GM19452 (cell line): ENCODE measurements at regions not wholly inside any gene's neighbourhood (a gene's known extent, or its start where the extent isn't known, plus 50 kb on each side); places are given as distances from the start of the nearest gene placed in this dataset.

Source experiments
- ATAC-seq: cut with Tn5 transposase; IDR thresholded peaks from one replicate; pipeline ENCODE4 v1.9.1; 2021; ENCODE audit not compliant: unreplicated experiment

- no peak for ATAC-seq
Observed at GRCh38 chr5:2658881-2659470, 92.5 kb downstream of the IRX2 start.

- ATAC-seq, result no peak
Observed at GRCh38 chr5:2658447-2658846, 93.0 kb downstream of the IRX2 start.

GRCh38 chr5:2657151-2657550 is 94.3 kb downstream of the IRX2 start:
- no peak for ATAC-seq

- no peak for ATAC-seq
Observed at GRCh38 chr5:2656206-2656605, 95.3 kb downstream of the IRX2 start.

- no peak for ATAC-seq
Observed at GRCh38 chr5:2653991-2654390, 97.5 kb downstream of the IRX2 start.

GRCh38 chr5:2651116-2651515 is 100.4 kb downstream of the IRX2 start:
- ATAC-seq, result no peak

GRCh38 chr5:2642684-2643345 is 108.7 kb downstream of the IRX2 start:
- ATAC-seq, result no peak

- no peak for ATAC-seq
Observed at GRCh38 chr5:2640717-2641116, 110.8 kb downstream of the IRX2 start.

- no peak for ATAC-seq
Observed at GRCh38 chr5:2639425-2639824, 112.1 kb downstream of the IRX2 start.

- ATAC-seq, result no peak
Observed at GRCh38 chr5:2634399-2635176, 116.9 kb downstream of the IRX2 start.

- ATAC-seq, result no peak
Observed at GRCh38 chr5:2633992-2634391, 117.5 kb downstream of the IRX2 start.

GRCh38 chr5:2631758-2632157 is 119.7 kb downstream of the IRX2 start:
- no peak for ATAC-seq

- no peak for ATAC-seq
Observed at GRCh38 chr5:2629045-2629444, 122.4 kb downstream of the IRX2 start.

GRCh38 chr5:2627867-2628266 is 123.6 kb downstream of the IRX2 start:
- ATAC-seq, result no peak

- no peak for ATAC-seq
Observed at GRCh38 chr5:2626572-2626971, 124.9 kb downstream of the IRX2 start.

- no peak for ATAC-seq
Observed at GRCh38 chr5:2622866-2623265, 128.6 kb downstream of the IRX2 start.

GRCh38 chr5:2621631-2622030 is 129.8 kb downstream of the IRX2 start:
- ATAC-seq, result no peak

- no peak for ATAC-seq
Observed at GRCh38 chr5:2619216-2619615, 132.3 kb downstream of the IRX2 start.

- ATAC-seq, result no peak
Observed at GRCh38 chr5:2617461-2617860, 134.0 kb downstream of the IRX2 start.

- no peak for ATAC-seq
Observed at GRCh38 chr5:2615917-2616316, 135.6 kb downstream of the IRX2 start.

GRCh38 chr5:2614571-2614970 is 136.9 kb downstream of the IRX2 start:
- no peak for ATAC-seq

GRCh38 chr5:2611659-2612058 is 139.8 kb downstream of the IRX2 start:
- no peak for ATAC-seq
